ENCODE measurements at regions not wholly inside any gene's neighbourhood (a gene's known extent, or its start where the extent isn't known, plus 50 kb on each side); places are given as distances from the start of the nearest gene placed in this dataset.
"Not testable (repeated sequence)": the region's sequence is repeated elsewhere in the genome, so short reads cannot be mapped to it uniquely, and the experiment has no call there.

DNA sequence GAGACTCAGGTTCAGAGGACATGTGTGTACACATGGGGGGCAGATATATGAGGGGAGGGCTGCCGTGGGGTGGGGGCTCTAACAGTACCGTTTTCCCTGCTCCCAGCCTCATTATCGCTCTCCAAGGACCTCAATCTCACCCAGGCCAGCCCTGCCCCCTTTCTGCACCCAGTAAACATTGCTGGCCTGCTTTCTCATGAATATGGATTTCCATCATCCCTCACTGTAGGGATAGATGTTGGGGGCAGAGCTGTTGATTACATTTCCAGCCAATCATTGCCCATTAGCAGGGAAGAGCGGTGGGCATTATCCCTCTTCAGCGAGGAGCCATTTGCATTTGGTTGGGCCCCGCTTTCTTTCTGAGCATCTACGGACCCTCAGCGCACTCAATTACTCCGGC, 273.8 kb downstream of the RPS6KC1 start:
- DNase-seq (ENCODE audit: low read depth in 4 of 4, low spot score in 2 of 4): no peak

DNA sequence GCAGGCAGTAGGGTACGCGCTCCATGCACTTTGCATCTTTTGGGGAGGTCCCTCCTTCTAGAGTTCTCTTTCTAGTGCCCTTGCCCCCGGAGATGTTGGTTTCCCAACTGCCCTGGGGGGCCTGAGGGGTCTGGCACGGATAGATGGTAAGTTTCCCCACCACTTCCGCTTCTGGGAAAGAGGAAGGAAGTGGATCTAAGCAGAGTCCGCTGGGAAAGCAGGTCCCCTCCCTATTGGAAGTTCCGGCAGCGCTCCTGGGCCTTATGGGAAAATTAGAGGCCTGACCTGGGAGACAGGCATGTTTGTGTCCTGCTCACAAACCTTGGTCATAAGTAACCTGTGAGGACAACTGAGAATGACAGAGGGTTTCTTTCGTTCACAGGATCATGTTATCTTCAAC, 274.4 kb downstream of the RPS6KC1 start:
- no peak for DNase-seq (ENCODE audit: low read depth in 4 of 4, low spot score in 2 of 4)

DNA sequence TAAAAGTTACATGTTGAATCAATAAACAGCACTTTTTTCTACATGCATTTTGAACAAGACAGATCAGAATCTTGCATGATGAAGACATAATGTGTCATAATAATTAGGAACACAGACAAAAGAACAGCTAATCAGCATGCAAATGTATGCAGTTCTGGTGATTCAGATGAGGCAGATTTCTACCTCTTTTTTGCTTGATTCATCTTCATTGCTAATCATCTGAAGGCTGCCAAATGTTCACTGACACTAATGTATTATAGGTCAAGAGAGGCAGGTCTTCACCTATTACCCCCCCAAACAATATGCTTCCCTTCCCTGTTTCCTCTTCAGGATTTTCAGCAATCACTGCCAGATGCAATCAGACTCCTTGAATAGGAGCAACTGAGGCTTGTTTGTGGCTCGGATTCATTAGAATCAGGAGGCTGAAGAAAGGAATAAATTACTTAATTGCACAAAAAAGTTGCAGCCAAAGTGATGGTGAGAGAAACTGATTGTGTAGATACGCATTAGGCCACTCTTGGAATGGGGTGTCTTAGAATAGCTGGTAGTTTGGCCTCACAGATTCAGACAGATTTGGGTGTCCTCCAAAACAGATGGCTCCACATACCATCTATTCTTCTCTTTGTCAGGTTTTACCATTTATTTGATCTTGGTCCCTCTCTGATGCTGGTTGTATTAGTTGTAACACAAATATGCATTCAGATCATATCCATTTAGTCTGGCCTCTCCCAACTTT, 275.4 kb downstream of the RPS6KC1 start:
- DNase-seq (ENCODE audit: low read depth in 4 of 4, low spot score in 2 of 4): no peak

DNA sequence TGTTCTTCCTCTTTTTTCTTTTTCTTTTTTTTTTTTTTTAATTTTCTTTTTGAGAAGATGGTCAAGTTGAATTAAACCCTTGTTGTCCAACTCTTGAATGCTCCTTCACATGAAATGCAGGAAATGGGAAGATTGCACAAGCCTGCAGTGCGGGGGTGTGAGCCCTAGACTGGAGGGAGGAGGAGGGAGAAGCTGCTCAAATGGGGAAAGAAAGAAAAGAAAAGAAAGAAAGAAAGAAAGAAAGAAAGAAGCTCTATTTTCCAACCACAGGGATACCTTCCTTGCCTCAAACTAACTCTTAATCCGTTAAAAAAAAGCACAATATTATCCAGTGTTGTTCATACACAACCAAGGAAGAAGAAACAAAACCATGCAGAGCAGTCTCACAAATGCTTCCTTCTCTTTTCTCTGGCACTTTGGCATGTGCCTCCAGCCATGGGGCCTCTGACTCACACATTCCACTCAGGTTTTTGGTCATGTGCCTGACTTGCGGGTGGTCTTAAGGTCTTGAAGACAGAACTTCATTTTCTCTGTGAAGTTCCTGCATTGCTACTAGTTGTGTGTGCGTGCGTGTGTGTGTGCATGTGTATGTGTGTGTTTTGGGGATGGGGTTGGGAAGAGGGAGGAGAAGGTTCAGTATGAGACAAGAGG, 276.1 kb downstream of the RPS6KC1 start:
- DNase-seq (ENCODE audit: low read depth in 4 of 4, low spot score in 2 of 4): no peak

DNA sequence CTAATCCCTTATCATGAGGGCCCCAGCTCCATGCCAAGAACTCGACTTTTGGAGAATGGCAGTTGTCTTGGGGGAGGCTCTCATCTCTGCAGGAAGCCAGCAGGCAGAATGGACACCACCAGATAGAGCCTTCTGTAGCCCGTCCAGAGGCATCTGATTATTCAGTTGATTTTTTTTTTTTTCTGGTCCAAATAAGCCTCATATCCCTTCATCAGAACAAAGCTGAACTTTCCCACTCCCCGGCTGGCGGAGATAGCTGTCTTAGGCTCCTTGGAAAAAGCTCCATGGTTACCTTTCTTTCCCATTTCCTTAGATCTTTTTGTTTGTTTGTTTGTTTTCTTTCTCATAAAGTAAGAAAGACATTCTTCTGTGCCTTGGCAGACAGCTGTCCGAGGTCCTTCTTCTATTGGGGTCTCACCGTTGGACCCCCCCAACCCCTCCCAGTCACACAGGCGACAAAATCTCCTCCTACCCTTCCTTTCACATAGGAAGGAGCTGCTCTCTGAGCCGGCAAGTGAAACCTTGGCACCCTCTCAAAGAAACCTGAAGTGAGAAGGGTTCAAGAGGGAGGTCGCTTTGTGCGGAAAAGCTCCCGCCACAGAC, 278.5 kb downstream of the RPS6KC1 start:
- DNase-seq (ENCODE audit: low read depth in 4 of 4, low spot score in 2 of 4): no peak

DNA sequence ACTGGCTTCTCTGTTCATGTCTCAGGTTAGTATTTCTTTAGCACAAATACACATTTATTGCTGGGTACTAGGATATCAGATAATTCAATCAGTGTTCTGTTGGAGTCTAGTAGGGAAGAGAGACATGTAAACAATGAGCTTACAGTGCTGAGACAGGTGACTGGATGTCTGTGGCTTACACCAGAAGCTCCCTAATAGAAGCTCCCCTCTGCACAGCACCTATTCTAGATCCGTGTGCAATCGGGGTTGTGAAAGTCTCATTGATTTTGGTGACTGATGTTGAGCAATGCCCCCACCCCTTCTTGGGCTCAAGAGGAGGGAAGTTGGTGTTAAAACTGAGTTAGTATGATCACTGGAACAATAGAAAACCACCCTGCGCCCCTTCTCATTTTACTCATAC, 279.2 kb downstream of the RPS6KC1 start:
- DNase-seq (ENCODE audit: low read depth in 4 of 4, low spot score in 2 of 4): no peak

DNA sequence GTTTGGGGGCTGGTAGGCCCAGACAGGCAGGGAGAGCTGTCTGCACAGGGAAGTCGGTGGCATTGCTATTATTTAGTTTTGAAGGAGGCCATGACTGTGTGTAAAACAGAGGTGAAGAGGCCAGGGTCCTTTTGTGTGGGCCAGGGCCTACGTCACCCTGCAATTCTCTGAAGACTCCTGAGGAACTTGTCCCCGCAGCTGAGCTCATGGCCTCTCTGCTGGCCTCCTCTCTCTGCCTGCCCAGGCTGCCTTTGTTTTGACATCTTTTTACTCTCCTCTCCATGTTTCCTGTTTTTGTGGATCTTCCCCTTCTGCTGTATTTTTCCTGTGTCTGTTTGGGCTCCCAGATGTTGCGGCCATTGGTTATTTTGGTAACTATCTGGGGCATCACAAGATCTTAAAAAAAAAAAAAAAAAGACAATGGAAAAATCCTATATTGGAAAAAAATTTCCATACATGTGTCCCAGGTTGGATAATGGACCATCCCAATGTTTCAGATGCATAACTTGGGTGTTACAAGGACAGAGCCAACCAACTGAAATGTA, 280.7 kb downstream of the RPS6KC1 start:
- no peak for DNase-seq (ENCODE audit: low read depth in 4 of 4, low spot score in 2 of 4)

DNA sequence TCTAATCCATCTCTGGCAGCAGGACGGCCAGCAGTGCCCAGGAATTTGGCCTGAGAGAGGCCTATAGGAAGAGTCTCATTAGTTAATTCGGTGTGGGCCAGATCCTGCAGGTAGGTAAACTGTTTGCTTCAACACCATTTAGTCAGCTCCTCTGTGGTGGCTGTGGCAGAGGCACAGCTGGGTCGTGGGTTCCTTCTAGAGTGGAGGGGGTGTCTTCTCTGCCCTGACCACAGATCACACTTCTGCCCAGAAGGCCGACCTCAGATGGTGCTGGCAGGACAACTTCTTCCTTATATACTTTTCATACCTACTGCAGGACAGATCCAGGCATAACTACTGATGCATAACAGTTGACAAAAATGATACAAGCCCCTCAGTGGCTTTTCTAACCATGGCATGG, 281.4 kb downstream of the RPS6KC1 start:
- DNase-seq (ENCODE audit: low read depth in 4 of 4, low spot score in 2 of 4): no peak

DNA sequence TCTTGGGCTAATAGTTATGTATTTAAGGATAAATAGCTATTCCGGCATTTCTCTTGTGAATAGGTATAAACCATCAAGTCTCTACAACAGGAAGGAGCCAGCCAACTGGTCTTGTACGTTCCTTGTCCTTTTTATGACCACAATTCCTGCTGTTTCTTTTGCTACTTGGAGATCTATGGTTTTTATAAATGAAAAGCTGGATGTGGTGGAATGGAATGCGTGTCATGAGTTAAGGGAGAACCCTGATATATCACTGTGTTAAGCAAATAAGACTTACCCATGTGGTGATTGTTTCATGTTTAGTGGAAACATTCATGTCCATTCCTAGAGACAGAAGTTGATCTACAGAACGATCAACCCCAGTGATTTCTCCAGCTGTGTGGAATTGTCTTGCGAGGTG, 282.1 kb downstream of the RPS6KC1 start:
- no peak for DNase-seq (ENCODE audit: low read depth in 4 of 4, low spot score in 2 of 4)

DNA sequence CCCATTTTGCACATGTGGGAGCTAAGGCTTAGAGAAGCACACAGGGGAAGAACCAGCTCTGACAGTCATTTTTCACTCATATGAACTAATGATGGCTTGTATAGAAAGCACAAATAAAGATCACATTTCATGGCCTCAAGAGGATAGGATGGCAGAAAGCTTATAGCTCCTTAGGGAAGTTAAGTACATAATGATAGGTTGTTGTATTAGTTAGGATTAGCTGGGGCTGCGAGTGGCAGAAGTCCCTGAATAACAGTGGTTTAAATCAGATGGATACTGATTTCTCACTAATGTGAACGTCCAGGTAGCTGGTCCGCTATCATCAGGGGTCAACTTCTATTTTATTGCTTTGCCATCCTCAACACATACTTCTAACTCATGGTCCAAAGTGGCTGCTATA, 284.0 kb downstream of the RPS6KC1 start:
- no peak for DNase-seq (ENCODE audit: low read depth in 4 of 4, low spot score in 2 of 4)

DNA sequence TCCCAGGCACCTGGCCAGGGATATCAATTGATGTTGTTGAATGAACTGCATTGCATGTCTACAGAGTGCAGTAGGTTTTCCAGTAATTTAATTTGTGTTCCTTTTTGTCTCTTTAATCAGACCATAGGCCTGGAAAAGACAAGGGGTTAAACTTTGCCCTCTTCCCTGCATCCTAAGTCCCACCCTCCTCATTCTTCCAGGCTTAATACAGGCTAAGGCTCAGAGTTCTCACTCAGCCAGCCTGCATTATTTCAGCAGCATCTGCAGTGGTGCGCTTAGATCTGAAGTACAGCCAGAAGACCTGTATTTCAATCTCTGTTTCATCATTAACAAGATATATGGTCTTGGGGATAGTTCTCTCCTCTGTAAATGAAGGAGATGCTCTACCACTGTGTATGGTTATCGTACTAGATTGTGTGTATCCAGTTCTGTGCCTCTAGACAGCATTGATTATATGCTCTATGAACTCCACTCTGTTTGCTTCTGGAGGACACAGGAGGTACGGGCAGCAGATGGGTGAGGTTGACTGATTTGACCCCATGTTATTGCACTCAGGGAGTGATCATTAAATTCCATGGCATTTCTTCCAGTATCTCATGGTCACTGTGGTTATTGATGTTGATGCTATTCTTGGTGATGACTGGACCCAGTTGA, 286.1 kb downstream of the RPS6KC1 start:
- no peak for DNase-seq (ENCODE audit: low read depth in 4 of 4, low spot score in 2 of 4)

DNA sequence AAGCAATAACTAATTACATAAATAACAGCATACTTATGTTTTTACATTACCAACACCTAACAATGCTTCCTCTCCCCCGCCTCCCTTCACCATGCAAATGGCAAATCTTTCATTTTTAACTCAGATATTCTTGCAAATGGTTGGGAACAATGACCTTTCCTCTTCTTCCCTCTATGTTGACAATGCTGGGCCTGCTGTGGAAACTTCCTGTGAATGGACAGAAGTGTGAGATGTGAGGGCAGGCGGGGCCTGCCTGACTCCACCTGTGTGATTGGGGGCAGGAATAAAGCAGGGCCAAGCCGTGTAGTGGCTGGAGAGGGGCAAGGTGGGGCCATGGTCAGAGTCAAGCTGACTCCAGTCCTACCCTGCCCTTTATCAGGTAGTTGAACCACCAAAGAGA, 289.6 kb downstream of the RPS6KC1 start:
- DNase-seq (ENCODE audit: low read depth in 4 of 4, low spot score in 2 of 4): no peak

DNA sequence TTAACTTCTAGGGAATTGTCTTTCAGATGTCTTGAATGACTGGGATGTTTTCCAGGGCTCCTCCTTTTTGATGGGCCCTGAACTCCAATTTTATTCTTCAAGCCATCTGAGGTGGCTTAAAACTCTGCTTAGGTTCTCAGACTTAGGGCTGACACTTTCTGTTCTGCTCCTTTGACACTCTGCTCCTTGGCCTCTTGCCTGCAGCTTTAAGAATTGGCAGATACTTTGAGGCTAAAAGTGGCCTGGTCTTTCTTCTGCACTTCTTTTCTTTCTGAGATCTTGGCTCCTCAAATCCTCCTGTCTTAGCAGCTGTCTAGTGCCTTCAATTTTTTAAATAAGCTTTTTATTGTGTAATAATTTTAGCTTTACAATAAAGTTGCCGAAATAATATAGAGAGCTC, 294.6 kb downstream of the RPS6KC1 start:
- no peak for DNase-seq (ENCODE audit: low read depth in 4 of 4, low spot score in 2 of 4)

DNA sequence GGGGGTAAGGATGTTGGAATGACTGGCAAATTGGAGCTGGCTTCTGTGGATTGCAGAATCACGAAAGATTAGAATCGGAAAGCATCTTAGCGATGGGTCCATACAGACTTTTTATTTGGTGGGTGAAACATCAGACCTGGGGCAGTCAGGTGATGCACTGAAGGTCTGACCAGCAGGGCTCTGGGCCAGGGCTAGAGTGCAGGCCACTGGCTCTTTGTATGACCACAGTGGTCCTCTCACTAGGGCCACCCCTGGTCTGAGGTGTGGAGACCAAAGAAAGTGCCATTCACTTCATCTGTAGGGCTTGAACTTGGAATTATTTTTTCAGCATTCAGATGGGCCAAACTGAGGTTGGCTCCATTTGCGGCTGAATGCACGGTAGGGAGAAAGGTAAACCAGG, 306.4 kb downstream of the RPS6KC1 start:
- DNase-seq (ENCODE audit: low read depth in 4 of 4, low spot score in 2 of 4): no peak

DNA sequence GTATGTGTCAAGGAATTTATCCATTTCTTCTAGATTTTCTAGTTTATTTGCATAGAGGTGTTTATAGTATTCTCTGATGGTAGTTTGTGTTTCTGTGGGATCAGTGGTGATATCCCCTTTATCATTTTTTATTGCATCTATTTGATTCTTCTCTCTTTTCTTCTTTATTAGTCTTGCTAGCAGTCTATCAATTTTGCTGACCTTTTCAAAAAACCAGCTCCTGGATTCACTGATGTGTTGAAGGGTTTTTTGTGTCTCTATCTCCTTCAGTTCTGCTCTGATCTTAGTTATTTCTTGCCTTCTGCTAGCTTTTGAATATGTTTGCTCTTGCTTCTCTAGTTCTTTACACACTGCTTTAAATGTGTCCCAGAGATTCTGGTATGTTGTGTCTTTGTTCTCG, 307.3 kb downstream of the RPS6KC1 start:
- DNase-seq (ENCODE audit: low read depth in 4 of 4, low spot score in 2 of 4): not testable (repeated sequence)

DNA sequence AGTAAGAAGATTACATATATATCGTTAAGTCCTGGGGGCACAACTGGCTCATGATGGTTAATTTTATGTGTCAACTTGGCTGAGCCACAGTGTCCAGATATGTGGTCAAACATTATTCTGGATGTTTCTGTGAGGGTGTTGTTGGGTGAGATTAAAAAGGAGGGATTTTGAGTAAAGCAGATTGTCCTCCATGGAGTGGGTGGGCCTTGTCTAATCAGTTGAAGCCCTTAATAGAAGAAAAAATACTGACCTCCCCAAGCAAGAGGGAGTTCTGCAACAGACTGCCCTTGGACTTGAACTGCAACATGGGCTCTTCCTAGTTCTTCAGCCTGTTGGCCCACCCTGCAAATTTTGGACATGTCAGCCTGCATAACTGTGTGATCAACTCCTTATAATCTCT, 311.6 kb downstream of the RPS6KC1 start:
- no peak for DNase-seq (ENCODE audit: low read depth in 4 of 4, low spot score in 2 of 4)

DNA sequence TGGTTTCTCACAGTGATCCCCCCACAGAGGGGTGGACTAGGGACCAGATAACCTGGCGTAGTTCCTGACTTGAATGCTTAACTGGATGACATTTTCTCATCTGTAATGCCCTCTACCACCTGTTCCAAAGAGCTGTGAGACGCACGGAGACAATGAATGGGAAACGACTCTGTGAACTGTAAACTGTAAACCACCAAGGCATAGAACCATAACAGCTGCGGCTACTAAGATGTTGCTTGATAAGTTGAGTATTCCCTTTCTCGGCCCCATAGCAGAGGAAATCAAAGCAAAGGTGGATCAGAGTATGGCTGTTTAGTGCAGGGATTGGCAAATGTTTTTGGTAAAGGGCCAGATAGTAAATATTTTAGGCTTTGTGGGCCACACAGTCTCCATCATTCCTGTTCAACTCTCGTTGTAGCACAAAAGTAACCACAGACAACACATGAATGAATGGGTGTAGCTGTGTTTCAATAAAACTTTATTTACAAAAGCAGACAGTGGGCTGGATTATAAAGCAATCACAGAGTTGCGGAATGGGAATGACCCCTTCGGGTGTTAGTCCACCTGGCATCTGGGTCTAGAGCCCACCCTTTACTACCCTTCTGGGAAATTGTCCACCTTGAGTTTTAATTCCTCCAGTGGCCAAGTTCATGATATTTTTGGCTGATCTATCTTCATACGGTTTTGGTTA, 315.2 kb downstream of the RPS6KC1 start:
- no peak for DNase-seq (ENCODE audit: low read depth in 4 of 4, low spot score in 2 of 4)

DNA sequence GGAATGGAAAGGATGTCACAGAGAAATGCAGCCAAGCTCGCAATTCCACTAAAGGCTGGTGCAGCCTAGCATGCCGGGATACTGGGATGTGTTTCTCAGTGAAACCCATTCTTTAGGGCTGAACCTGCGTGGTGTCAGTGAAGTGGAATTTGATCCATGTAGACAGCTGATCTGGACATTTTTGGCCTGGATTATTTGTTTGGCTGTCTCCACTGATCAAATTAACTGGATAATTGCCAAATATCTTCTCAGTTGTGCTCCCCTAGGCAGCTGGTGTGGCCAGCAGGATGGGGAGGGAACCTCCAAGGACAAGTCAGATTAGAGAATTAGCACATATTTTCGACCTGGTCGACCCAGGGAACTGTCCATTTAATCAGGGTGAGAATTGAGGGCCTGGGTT, 318.4 kb downstream of the RPS6KC1 start:
- no peak for DNase-seq (ENCODE audit: low read depth in 4 of 4, low spot score in 2 of 4)

DNA sequence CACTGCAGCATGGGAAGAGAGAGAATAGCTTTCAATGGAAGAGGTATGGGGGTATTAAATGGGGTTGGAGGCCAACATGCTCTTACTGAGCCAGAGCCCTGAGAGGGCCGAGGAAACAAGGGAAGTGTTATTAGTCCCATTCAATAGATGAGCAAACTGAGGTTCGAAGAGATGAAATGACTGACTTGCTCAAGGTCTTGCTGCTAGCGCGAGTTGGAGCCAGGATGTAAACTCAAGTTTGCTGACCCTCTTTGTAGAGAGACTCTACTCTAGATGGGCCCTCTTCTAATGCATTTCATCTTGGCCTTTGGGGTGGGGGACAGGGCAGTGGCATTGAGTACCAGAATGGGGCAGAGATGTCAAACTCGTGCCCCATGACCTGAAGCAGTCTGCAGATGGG, 319.5 kb downstream of the RPS6KC1 start:
- DNase-seq (ENCODE audit: low read depth in 4 of 4, low spot score in 2 of 4): no peak

DNA sequence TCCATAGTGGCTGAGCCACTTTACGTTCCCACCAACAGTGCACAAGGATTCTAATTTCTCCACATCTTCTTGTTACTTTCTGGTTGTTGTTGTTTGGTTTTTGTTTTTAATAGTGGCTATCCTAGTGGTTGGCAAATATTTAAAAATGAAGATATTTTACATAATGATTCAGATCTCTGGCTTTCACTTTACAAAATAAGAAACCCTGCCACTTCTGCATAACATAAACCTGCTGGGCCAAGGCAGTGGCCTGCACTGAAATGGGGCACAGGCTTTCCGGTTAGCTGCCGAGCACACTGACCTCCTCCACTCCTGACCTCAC, 320.4 kb downstream of the RPS6KC1 start:
- DNase-seq (ENCODE audit: low read depth in 4 of 4, low spot score in 2 of 4): no peak
